ENCODE measurements at regions not wholly inside any gene's neighbourhood (a gene's known extent, or its start where the extent isn't known, plus 50 kb on each side); places are given as distances from the start of the nearest gene placed in this dataset.
A peak's percentile ranks its signal among the peaks of the same experiment; 100 is the strongest.

DNA sequence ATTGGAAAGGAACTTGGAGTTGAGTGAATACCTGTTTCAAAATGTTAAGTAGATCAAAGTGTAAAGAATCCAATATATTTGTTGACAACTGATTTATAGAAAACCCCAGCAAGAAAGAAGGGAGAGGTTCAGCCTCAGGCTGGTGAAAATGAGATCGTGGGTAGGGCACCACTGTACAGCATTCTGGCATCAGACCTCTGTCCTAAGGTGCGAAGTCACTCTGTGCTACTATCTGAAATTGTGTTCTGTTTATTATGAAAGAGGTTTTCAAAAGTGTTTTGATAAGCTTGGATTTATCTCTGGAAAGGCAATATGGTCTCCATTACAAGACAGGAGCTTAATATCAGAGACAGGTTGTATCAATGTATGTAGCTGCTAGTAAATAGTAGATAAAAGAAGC, 80.5 kb upstream of the MAP4K3 start:
- no peaks in the 10 kb centered on the region for H3K27me3 Mint-ChIP-seq
- H3K36me3 Mint-ChIP-seq, result peaks cover 5% of the 10 kb centered on the region
- H3K9me3 Mint-ChIP-seq, result no peaks in the 10 kb centered on the region
- peaks cover 36% of the 10 kb centered on the region for H3K4me1 Mint-ChIP-seq (ENCODE audit: unreplicated experiment)
- DNase-seq (ENCODE audit: extremely low spot score, unreplicated experiment), result no peak
- H3K27ac Mint-ChIP-seq, result no peak overlapping the region
- TF ChIP-seq, protein P1, sequence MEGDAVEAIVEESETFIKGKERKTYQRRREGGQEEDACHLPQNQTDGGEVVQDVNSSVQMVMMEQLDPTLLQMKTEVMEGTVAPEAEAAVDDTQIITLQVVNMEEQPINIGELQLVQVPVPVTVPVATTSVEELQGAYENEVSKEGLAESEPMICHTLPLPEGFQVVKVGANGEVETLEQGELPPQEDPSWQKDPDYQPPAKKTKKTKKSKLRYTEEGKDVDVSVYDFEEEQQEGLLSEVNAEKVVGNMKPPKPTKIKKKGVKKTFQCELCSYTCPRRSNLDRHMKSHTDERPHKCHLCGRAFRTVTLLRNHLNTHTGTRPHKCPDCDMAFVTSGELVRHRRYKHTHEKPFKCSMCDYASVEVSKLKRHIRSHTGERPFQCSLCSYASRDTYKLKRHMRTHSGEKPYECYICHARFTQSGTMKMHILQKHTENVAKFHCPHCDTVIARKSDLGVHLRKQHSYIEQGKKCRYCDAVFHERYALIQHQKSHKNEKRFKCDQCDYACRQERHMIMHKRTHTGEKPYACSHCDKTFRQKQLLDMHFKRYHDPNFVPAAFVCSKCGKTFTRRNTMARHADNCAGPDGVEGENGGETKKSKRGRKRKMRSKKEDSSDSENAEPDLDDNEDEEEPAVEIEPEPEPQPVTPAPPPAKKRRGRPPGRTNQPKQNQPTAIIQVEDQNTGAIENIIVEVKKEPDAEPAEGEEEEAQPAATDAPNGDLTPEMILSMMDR (conservative IDR thresholded peaks at IDR 0.05), result no peak
- no peak overlapping the region for H3K4me3 Mint-ChIP-seq

GRCh38 chr2:39519886-39520285, 82.8 kb upstream of the MAP4K3 start:
- TF ChIP-seq, protein P1 (conservative IDR thresholded peaks at IDR 0.05), result no peak
- Mint-ChIP-seq H3K4me3 (no peak overlapping the region), H3K36me3 (peaks cover 12% of the 10 kb centered on the region), H3K9me3 (peaks cover 8% of the 10 kb centered on the region), H3K27me3 (no peaks in the 10 kb centered on the region), H3K4me1 (ENCODE audit: unreplicated experiment) (peaks cover 27% of the 10 kb centered on the region), H3K27ac (no peak overlapping the region)
- DNase-seq (ENCODE audit: extremely low spot score, unreplicated experiment), result no peak

- no peak for DNase-seq (ENCODE audit: extremely low spot score, unreplicated experiment)
- Mint-ChIP-seq H3K9me3 (peaks cover 8% of the 10 kb centered on the region), H3K27ac (no peak overlapping the region), H3K4me3 (no peak overlapping the region), H3K27me3 (no peaks in the 10 kb centered on the region), H3K36me3 (peaks cover 12% of the 10 kb centered on the region), H3K4me1 (ENCODE audit: unreplicated experiment) (peaks cover 12% of the 10 kb centered on the region)
- TF ChIP-seq, protein P1 (conservative IDR thresholded peaks at IDR 0.05), result no peak
Observed at GRCh38 chr2:39521876-39522517, 84.9 kb upstream of the MAP4K3 start.

DNA sequence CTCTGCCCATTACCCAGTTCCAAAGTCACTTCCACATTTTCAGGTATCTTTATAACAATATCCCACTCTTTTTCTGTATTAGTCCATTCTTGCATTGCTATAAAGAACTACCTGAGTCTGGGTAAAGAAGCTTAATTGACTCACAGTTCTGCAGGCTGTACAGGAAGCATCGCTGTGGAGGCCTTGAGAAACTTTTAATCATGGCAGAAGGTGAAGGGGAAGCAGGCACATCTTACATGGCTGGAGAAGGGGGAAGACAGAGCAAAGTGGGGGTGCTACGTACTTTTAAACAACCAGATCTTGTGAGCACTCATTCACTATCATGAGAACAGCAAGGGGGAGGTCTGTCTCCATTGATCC, 85.4 kb upstream of the MAP4K3 start:
- Mint-ChIP-seq H3K4me1 (ENCODE audit: unreplicated experiment) (peaks cover 9% of the 10 kb centered on the region), H3K27me3 (no peaks in the 10 kb centered on the region), H3K4me3 (no peak overlapping the region), H3K36me3 (peaks cover 12% of the 10 kb centered on the region), H3K9me3 (peaks cover 8% of the 10 kb centered on the region), H3K27ac (no peak overlapping the region)
- DNase-seq (ENCODE audit: extremely low spot score, unreplicated experiment), result no peak
- TF ChIP-seq, protein P1 (conservative IDR thresholded peaks at IDR 0.05), result no peak

DNA sequence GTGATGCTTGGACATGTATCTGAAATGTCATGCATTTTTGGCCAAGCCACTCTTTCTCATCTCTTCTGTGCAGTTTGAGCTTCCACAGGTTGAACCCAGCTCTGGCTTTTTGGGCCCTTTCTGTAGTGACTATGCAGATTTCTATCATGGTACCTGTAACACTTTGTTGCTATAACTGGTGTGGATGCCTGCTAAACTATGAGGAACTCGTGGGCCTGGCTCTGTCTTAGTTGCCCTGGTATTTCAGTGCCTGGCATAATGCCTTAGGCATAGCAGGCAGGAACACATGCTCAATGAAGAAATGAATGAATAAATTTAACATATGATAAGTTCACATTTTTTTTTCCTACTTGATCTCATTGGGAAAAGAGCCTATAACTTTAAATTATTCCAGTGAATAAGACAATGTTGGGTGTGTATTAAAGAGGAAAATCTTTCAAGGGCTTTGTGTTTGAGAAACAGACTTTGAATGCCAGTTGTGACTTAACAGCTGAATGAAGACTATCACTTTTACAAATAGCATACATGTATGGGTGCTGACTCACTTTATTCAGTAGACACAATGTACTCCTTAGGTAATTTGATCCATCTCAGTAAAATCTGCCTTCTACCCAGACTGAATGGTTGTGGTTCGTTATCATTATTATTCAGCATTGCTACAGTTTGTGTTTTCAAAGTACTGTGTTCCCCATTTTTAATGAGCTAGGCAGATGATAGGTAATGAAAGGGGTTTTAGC, 86.4 kb upstream of the MAP4K3 start:
- peaks cover 8% of the 10 kb centered on the region for H3K9me3 Mint-ChIP-seq
- no peak for DNase-seq (ENCODE audit: extremely low spot score, unreplicated experiment)
- TF ChIP-seq, protein P1 (conservative IDR thresholded peaks at IDR 0.05), result no peak
- H3K4me1 Mint-ChIP-seq (ENCODE audit: unreplicated experiment), result peaks cover 6% of the 10 kb centered on the region
- peak overlapping the region; percentile 50 for H3K27ac Mint-ChIP-seq
- H3K27me3 Mint-ChIP-seq, result no peaks in the 10 kb centered on the region
- H3K36me3 Mint-ChIP-seq, result peaks cover 12% of the 10 kb centered on the region
- H3K4me3 Mint-ChIP-seq, result no peak overlapping the region
